Adrenal gland (tissue), 9 donors: ENCODE measurements at regions not wholly inside any gene's neighbourhood (a gene's known extent, or its start where the extent isn't known, plus 50 kb on each side); places are given as distances from the start of the nearest gene placed in this dataset.

ENCODE experiments used
- DNase-seq, 7 donors: peaks; one replicate each; pipeline ENCODE4 v3.0.0-alpha.2; 2019 to 2020
- H3K27ac ChIP-seq, 5 donors: fragments of 200-600 bp; sonication (generic) in 4 of 5; 1 replicate in 3 of 5; 2 replicates in 2 of 5; pipeline versions ENCODE4 v1.5.1 to v1.8.0; 2016 to 2020; ENCODE audit warnings: mild to moderate bottlenecking in 1 of 5
- H3K27me3 ChIP-seq: fragments of 200-600 bp; 2 replicates; pipeline ENCODE4 v1.8.0; 2021
- H3K36me3 ChIP-seq, 2 donors: fragments of 200-600 bp; replicated peaks in 1 of 2; 1 replicate in 1 of 2; 2 replicates in 1 of 2; pipeline versions ENCODE4 v1.5.1 to v1.8.0; 2018 to 2022
- H3K4me1 ChIP-seq, 2 donors: fragments of 200-600 bp; replicated peaks in 1 of 2; 1 replicate in 1 of 2; 2 replicates in 1 of 2; pipeline versions ENCODE4 v1.5.1 to v1.8.0; 2018 to 2021
- H3K4me3 ChIP-seq, 4 donors: fragments of 200-600 bp; sonication (generic) in 3 of 4; one replicate each; pipeline ENCODE4 v1.5.1; 2016 to 2018
- H3K9me3 ChIP-seq, 3 donors: fragments of 200-600 bp; sonication (generic) in 1 of 3; replicated peaks in 1 of 3; 1 replicate in 2 of 3; 2 replicates in 1 of 3; pipeline versions ENCODE4 v1.5.1 to v1.8.0; 2016 to 2021
- CTCF ChIP-seq, 6 experiments: fragments of 450-650 bp in 4 of 6; fragments of 200-600 bp in 2 of 6; sonication (generic) in 1 of 6; IDR thresholded peaks; 1 replicate in 5 of 6; 2 replicates in 1 of 6; pipeline versions ENCODE4 v1.5.1 to v1.8.0; 2016 to 2021; ENCODE audit warnings: antibody characterized with exemption in 6 of 6, mild to moderate bottlenecking in 2 of 6, moderate library complexity in 1 of 6
- POLR2A ChIP-seq, 2 donors: fragments of 450-650 bp; IDR thresholded peaks; one replicate each; pipeline ENCODE4 v1.6.1; 2017; ENCODE audit warnings: antibody characterized with exemption in 2 of 2, mild to moderate bottlenecking in 2 of 2, moderate library complexity in 1 of 2
- WGBS, 4 donors: extraction: QIAGEN DNeasy Blood & Tissue Kit in 2 of 4; methylation state at CpG; one replicate each; pipeline versions ENCODE4 v1.1.5 to v1.1.7; 2013 to 2017; 5-methylcytosine and 5-hydroxymethylcytosine counted together
- intact Hi-C, 2 donors: fragments of 100-400 bp; cut with DNase I; formaldehyde crosslinking; loops; one replicate each; pipeline versions ENCODE4 v1.14.1 to v1.15.0; 2022 to 2023
- donor health status: healthy with polysubstance abuse.
- donor health status: Bipolar disorder and iron deficiency.
- donor health status: DM: yes; HTN: yes; CAD: no.
- donor health status: DM: no; HTN: no; CAD: no.
- donor health status: DM: no; HTN: no; CAD: no.

GRCh38 chr20:46814366-46815232 is 80.0 kb upstream of the EYA2 start:
- WGBS, 4 donors = 52 to 59% (median 56%) methylated on average over 8 of the region's 8 CpGs
- Histone ChIP-seq H3K4me3 (no peak overlapping the region), H3K9me3 (no peaks in the 10 kb centered on the region), H3K27me3 (peaks cover 23% of the 10 kb centered on the region), H3K27ac (no peak overlapping the region), H3K36me3 (no peaks in the 10 kb centered on the region), H3K4me1 (no peaks in the 10 kb centered on the region)
- TF ChIP-seq POLR2A (IDR thresholded peaks at IDR 0.05) (no peak), CTCF (IDR thresholded peaks at IDR 0.05) (no peak)
- intact Hi-C loops = no loop called here
- peak in 1 of 7 donors; percentile 22 for DNase-seq

- H3K27me3 ChIP-seq = peaks cover 21% of the 10 kb centered on the region
- no peak for DNase-seq
- no peaks in the 10 kb centered on the region for H3K36me3 ChIP-seq
- intact Hi-C loops = no loop called here
- WGBS, 4 donors = 76 to 88% (median 82%) methylated on average over 5 of the region's 5 CpGs
- TF ChIP-seq POLR2A (IDR thresholded peaks at IDR 0.05) (no peak), CTCF (IDR thresholded peaks at IDR 0.05) (no peak)
- H3K4me3 ChIP-seq = no peak overlapping the region
- H3K27ac ChIP-seq = no peak overlapping the region
- no peaks in the 10 kb centered on the region for H3K4me1 ChIP-seq
- H3K9me3 ChIP-seq = no peaks in the 10 kb centered on the region
Observed at GRCh38 chr20:46816097-46816496, 78.5 kb upstream of the EYA2 start.

GRCh38 chr20:46816886-46817638 is 77.6 kb upstream of the EYA2 start:
- Histone ChIP-seq H3K4me1 (no peaks in the 10 kb centered on the region), H3K36me3 (no peaks in the 10 kb centered on the region), H3K27ac (no peak overlapping the region), H3K27me3 (peaks cover 12% of the 10 kb centered on the region), H3K9me3 (no peaks in the 10 kb centered on the region), H3K4me3 (no peak overlapping the region)
- intact Hi-C loops = no loop called here
- no peak for DNase-seq
- TF ChIP-seq POLR2A (IDR thresholded peaks at IDR 0.05) = no peak
- 58 to 64% (median 60%) methylated on average over 8 of the region's 8 CpGs for WGBS, 4 donors

- Histone ChIP-seq H3K36me3 (no peaks in the 10 kb centered on the region), H3K4me1 (no peaks in the 10 kb centered on the region), H3K4me3 (no peak overlapping the region), H3K9me3 (peaks cover 0 to 6% (median 0%) of the 10 kb centered on the region in 3 donors), H3K27me3 (peaks cover 7% of the 10 kb centered on the region), H3K27ac (no peak overlapping the region)
- DNase-seq = no peak
- WGBS, 4 donors = 67 to 85% (median 78%) methylated on average over 3 of the region's 3 CpGs
- TF ChIP-seq CTCF (IDR thresholded peaks at IDR 0.05) (no peak), POLR2A (IDR thresholded peaks at IDR 0.05) (no peak)
- intact Hi-C loops = no loop called here
Observed at GRCh38 chr20:46820682-46821081, 74.0 kb upstream of the EYA2 start.
